Neural progenitor cell (in vitro differentiated cells): ENCODE measurements at regions not wholly inside any gene's neighbourhood (a gene's known extent, or its start where the extent isn't known, plus 50 kb on each side); places are given as distances from the start of the nearest gene placed in this dataset.
A peak's percentile ranks its signal among the peaks of the same experiment; 100 is the strongest.

Experiments
- DNase-seq: peaks from one replicate; pipeline ENCODE4 v3.0.0-alpha.2; 2016; ENCODE audit warnings: low spot score
- H2AFZ ChIP-seq: fragments of 200-600 bp; sonication (generic); replicated peaks from 2 replicates; pipeline ENCODE4 v1.6.1; 2016; ENCODE audit warnings: antibody characterized with exemption
- H3F3A ChIP-seq: fragments of 200-600 bp; sonication (generic); 2 replicates; pipeline ENCODE4 v1.6.1; 2016; ENCODE audit warnings: antibody characterized with exemption, low read depth
- H3K27ac ChIP-seq: fragments of 200-600 bp; sonication (generic); 2 replicates; pipeline ENCODE4 v1.5.1; 2016; ENCODE audit warnings: mild to moderate bottlenecking
- H3K27me3 ChIP-seq: fragments of 200-600 bp; sonication (generic); 2 replicates; pipeline ENCODE4 v1.6.1; 2016; ENCODE audit warnings: mild to moderate bottlenecking, moderate library complexity
- H3K36me3 ChIP-seq: fragments of 200-600 bp; sonication (generic); 2 replicates; pipeline ENCODE4 v1.5.1; 2016
- H3K4me1 ChIP-seq: fragments of 200-600 bp; sonication (generic); 2 replicates; pipeline ENCODE4 v1.6.1; 2016; ENCODE audit warnings: mixed run types
- H3K4me2 ChIP-seq: fragments of 200-600 bp; sonication (generic); 2 replicates; pipeline ENCODE4 v1.6.1; 2016
- H3K4me3 ChIP-seq: fragments of 200-600 bp; sonication (generic); 2 replicates; pipeline ENCODE4 v1.5.1; 2016
- H3K79me2 ChIP-seq: fragments of 200-600 bp; sonication (generic); 2 replicates; pipeline ENCODE4 v1.6.1; 2016; ENCODE audit warnings: low read depth
- H3K9ac ChIP-seq: fragments of 200-600 bp; sonication (generic); 2 replicates; pipeline ENCODE4 v1.6.1; 2016
- H3K9me3 ChIP-seq: fragments of 200-600 bp; sonication (generic); 2 replicates; pipeline ENCODE4 v1.5.1; 2016; ENCODE audit warnings: low read depth
- H4K20me1 ChIP-seq: fragments of 200-600 bp; sonication (generic); 2 replicates; pipeline ENCODE4 v1.6.1; 2016; ENCODE audit warnings: low read depth
- H3K27ac Mint-ChIP-seq: 3 replicates; pipeline ENCODE4 v1.8.0; 2021; ENCODE audit warnings: mixed read lengths
- H3K27me3 Mint-ChIP-seq: 2 replicates; pipeline ENCODE4 v1.8.0; 2022; ENCODE audit warnings: low read depth, mild to moderate bottlenecking, inconsistent platforms, moderate library complexity, mixed read lengths; ENCODE audit not compliant: insufficient read depth
- H3K36me3 Mint-ChIP-seq: 3 replicates; pipeline ENCODE4 v1.8.0; 2021; ENCODE audit warnings: mixed read lengths
- H3K4me1 Mint-ChIP-seq: 3 replicates; pipeline ENCODE4 v1.8.0; 2021; ENCODE audit warnings: mixed read lengths
- H3K4me3 Mint-ChIP-seq: 3 replicates; pipeline ENCODE4 v1.8.0; 2021; ENCODE audit warnings: mild to moderate bottlenecking, moderate library complexity, mixed read lengths
- H3K9me3 Mint-ChIP-seq: 3 replicates; pipeline ENCODE4 v1.8.0; 2020; ENCODE audit warnings: mixed read lengths
- CTCF ChIP-seq: fragments of 200-600 bp; sonication (generic); IDR thresholded peaks from 2 replicates; pipeline ENCODE4 v1.5.1; 2017; ENCODE audit warnings: antibody characterized with exemption, mild to moderate bottlenecking
- EZH2 ChIP-seq: fragments of 200-600 bp; sonication (generic); IDR thresholded peaks from 2 replicates; pipeline ENCODE4 v1.6.1; 2017; ENCODE audit warnings: antibody characterized with exemption, mild to moderate bottlenecking, moderate library complexity
- EZH2phosphoT487 ChIP-seq: fragments of 200-600 bp; sonication (generic); IDR thresholded peaks from 2 replicates; pipeline ENCODE4 v1.6.1; 2017; ENCODE audit warnings: antibody characterized with exemption

- H3K27ac Mint-ChIP-seq: no peak overlapping the region
Observed at GRCh38 chr1:169005776-169006175, 100.7 kb upstream of the ATP1B1 start.

GRCh38 chr1:169009666-169010065 is 96.8 kb upstream of the ATP1B1 start:
- TF ChIP-seq EZH2phosphoT487: no peak
- no peak for TF ChIP-seq CTCF
- no peak for TF ChIP-seq EZH2
- Mint-ChIP-seq H3K27me3 (peaks cover 2% of the 10 kb centered on the region), H3K4me3 (no peak overlapping the region), H3K9me3 (no peaks in the 10 kb centered on the region), H3K36me3 (no peaks in the 10 kb centered on the region), H3K4me1 (no peaks in the 10 kb centered on the region), H3K27ac (no peak overlapping the region)
- Histone ChIP-seq H3F3A (no peaks in the 10 kb centered on the region), H3K9me3 (no peaks in the 10 kb centered on the region), H3K4me1 (no peaks in the 10 kb centered on the region), H3K27me3 (no peaks in the 10 kb centered on the region), H3K9ac (no peak overlapping the region), H3K79me2 (no peaks in the 10 kb centered on the region), H4K20me1 (no peaks in the 10 kb centered on the region), H3K4me2 (no peak overlapping the region), H2AFZ (no peak overlapping the region), H3K27ac (no peak overlapping the region), H3K4me3 (no peak overlapping the region), H3K36me3 (no peaks in the 10 kb centered on the region)
- no peak for DNase-seq

More at GRCh38 chr1:169005776-169006175, 100.7 kb upstream of the ATP1B1 start:
- no peaks in the 10 kb centered on the region for H3K79me2 ChIP-seq
- H3K4me3 ChIP-seq: no peak overlapping the region
- H3K36me3 ChIP-seq: no peaks in the 10 kb centered on the region
- H2AFZ ChIP-seq: no peak overlapping the region
- no peaks in the 10 kb centered on the region for H3K4me1 ChIP-seq
- Mint-ChIP-seq H3K27me3 (no peaks in the 10 kb centered on the region), H3K4me3 (no peak overlapping the region), H3K36me3 (no peaks in the 10 kb centered on the region), H3K9me3 (no peaks in the 10 kb centered on the region), H3K4me1 (no peaks in the 10 kb centered on the region)
- DNase-seq: no peak
- no peak overlapping the region for H3K27ac ChIP-seq
- no peaks in the 10 kb centered on the region for H3F3A ChIP-seq
- no peak overlapping the region for H3K4me2 ChIP-seq
- H4K20me1 ChIP-seq: no peaks in the 10 kb centered on the region
- no peaks in the 10 kb centered on the region for H3K27me3 ChIP-seq
- no peak overlapping the region for H3K9ac ChIP-seq
- TF ChIP-seq EZH2phosphoT487: no peak
- no peaks in the 10 kb centered on the region for H3K9me3 ChIP-seq

- DNase-seq: no peak
- H3K9ac ChIP-seq: no peak overlapping the region
- TF ChIP-seq EZH2phosphoT487 (no peak), EZH2 (no peak), CTCF (no peak)
- no peak overlapping the region for H3K4me2 ChIP-seq
- no peaks in the 10 kb centered on the region for H4K20me1 ChIP-seq
- H3K4me3 ChIP-seq: no peak overlapping the region
- Mint-ChIP-seq H3K36me3 (no peaks in the 10 kb centered on the region), H3K27me3 (peaks cover 2% of the 10 kb centered on the region), H3K9me3 (no peaks in the 10 kb centered on the region), H3K4me3 (no peak overlapping the region), H3K27ac (peak overlapping the region; percentile 57), H3K4me1 (no peaks in the 10 kb centered on the region)
- H3K27me3 ChIP-seq: no peaks in the 10 kb centered on the region
- H3K9me3 ChIP-seq: no peaks in the 10 kb centered on the region
- H3F3A ChIP-seq: no peaks in the 10 kb centered on the region
- no peaks in the 10 kb centered on the region for H3K36me3 ChIP-seq
- no peaks in the 10 kb centered on the region for H3K4me1 ChIP-seq
- no peak overlapping the region for H3K27ac ChIP-seq
- H2AFZ ChIP-seq: no peak overlapping the region
- no peaks in the 10 kb centered on the region for H3K79me2 ChIP-seq
Observed at GRCh38 chr1:169012416-169012815, 94.1 kb upstream of the ATP1B1 start.

- H4K20me1 ChIP-seq: no peaks in the 10 kb centered on the region
- H3K4me1 Mint-ChIP-seq: no peaks in the 10 kb centered on the region
- H3K9me3 ChIP-seq: no peaks in the 10 kb centered on the region
- H3K4me1 ChIP-seq: no peaks in the 10 kb centered on the region
- H3K79me2 ChIP-seq: no peaks in the 10 kb centered on the region
- no peak overlapping the region for H3K9ac ChIP-seq
- no peak overlapping the region for H3K4me3 Mint-ChIP-seq
- no peak overlapping the region for H2AFZ ChIP-seq
- H3K27me3 Mint-ChIP-seq: peaks cover 2% of the 10 kb centered on the region
- TF ChIP-seq EZH2phosphoT487 (no peak), EZH2 (no peak), CTCF (no peak)
- H3K27ac Mint-ChIP-seq: no peak overlapping the region
- no peak overlapping the region for H3K4me3 ChIP-seq
- H3K36me3 Mint-ChIP-seq: no peaks in the 10 kb centered on the region
- no peak overlapping the region for H3K4me2 ChIP-seq
- DNase-seq: no peak
- H3K9me3 Mint-ChIP-seq: no peaks in the 10 kb centered on the region
- H3K27me3 ChIP-seq: no peaks in the 10 kb centered on the region
- H3K36me3 ChIP-seq: no peaks in the 10 kb centered on the region
- no peak overlapping the region for H3K27ac ChIP-seq
- no peaks in the 10 kb centered on the region for H3F3A ChIP-seq
Observed at GRCh38 chr1:169013821-169014220, 92.7 kb upstream of the ATP1B1 start.
